Astrocyte (in vitro differentiated cells and primary cell): ENCODE measurements at regions not wholly inside any gene's neighbourhood (a gene's known extent, or its start where the extent isn't known, plus 50 kb on each side); places are given as distances from the start of the nearest gene placed in this dataset.

Experiments used
- EZH2 ChIP-seq: IDR thresholded peaks from 2 replicates; pipeline ENCODE4 v1.6.1; 2012; ENCODE audit warnings: mild to moderate bottlenecking, low read length, inconsistent platforms; ENCODE audit not compliant: insufficient read depth
- TF ChIP-seq, protein P1 (sequence below): IDR thresholded peaks from 2 replicates; pipeline ENCODE4 v1.5.1; 2011; ENCODE audit warnings: low read depth, mild to moderate bottlenecking, inconsistent platforms, low read length, moderate library complexity; ENCODE audit not compliant: insufficient read depth

GRCh38 chr1:224058303-224058702, 55.6 kb upstream of the FBXO28 start:
- TF ChIP-seq, protein P1, sequence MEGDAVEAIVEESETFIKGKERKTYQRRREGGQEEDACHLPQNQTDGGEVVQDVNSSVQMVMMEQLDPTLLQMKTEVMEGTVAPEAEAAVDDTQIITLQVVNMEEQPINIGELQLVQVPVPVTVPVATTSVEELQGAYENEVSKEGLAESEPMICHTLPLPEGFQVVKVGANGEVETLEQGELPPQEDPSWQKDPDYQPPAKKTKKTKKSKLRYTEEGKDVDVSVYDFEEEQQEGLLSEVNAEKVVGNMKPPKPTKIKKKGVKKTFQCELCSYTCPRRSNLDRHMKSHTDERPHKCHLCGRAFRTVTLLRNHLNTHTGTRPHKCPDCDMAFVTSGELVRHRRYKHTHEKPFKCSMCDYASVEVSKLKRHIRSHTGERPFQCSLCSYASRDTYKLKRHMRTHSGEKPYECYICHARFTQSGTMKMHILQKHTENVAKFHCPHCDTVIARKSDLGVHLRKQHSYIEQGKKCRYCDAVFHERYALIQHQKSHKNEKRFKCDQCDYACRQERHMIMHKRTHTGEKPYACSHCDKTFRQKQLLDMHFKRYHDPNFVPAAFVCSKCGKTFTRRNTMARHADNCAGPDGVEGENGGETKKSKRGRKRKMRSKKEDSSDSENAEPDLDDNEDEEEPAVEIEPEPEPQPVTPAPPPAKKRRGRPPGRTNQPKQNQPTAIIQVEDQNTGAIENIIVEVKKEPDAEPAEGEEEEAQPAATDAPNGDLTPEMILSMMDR: no peak
- TF ChIP-seq EZH2: no peak
